HG03060 (cell line): ENCODE measurements at regions not wholly inside any gene's neighbourhood (a gene's known extent, or its start where the extent isn't known, plus 50 kb on each side); places are given as distances from the start of the nearest gene placed in this dataset.
"Not testable (repeated sequence)": the region's sequence is repeated elsewhere in the genome, so short reads cannot be mapped to it uniquely, and the experiment has no call there.

Experiments used
- ATAC-seq: cut with Tn5 transposase; IDR thresholded peaks from one replicate; pipeline ENCODE4 v1.9.1; 2021; ENCODE audit warnings: low read depth, moderate number of reproducible peaks; ENCODE audit not compliant: unreplicated experiment

GRCh38 chr4:158053801-158054200 lies 119.0 kb downstream of the GASK1B start:
- ATAC-seq = no peak

DNA sequence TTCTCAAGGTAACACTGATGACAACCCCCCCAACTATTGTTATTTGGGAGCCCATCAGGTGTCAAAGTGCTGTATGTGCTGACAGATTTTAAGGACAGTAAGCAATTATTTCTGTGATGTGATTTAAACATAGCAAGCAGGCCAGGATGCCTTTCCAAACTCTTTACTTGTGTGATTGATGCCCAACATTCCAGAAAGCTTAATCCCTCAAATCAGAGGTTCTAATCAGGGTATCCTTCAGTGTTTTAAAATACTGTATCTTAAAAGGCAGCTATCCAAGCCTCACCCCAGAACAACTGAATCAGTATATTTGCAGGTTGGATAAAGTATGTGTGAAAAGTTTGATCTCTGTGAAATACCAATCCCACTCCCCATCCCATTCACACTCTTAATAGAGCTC lies 119.7 kb downstream of the GASK1B start:
- no peak for ATAC-seq

DNA sequence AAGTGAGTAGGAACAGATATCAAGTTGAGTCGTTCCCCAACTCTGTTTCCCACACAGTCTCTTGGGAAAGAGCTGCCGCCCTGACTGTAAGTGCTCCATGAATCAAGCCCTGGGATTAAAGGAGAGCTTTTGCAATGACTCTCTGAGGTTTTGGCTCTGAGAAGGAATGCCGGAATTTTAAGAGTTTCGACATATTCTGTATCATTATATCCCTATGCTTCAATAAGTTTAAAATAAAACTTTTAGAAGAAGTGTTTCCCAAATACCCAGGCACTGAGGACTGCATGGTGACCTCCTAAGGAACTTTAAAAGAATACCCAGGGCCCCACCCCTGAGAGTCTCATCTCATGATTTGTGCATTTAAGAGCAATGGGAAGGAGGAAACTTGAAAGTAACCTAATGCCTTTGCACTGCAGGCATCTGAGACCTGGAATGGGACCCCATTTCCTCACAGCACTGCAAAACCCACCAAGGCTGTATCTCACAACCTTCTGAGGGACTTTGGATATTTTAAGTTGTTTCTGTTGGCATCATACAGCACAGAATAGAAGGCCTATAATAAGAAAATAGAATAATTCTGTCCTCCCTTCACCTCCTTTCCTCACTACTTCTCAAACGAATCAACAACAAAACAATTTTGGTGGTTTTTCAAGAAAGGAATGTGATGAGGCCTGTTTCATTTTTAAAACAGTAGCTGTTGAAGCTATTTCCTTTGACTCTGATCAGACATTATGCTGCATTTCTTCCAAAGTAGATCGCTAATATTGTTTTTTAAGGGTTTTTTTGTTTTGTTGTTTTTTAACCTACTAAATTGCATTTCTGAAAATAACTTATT lies 121.2 kb downstream of the GASK1B start:
- no peak for ATAC-seq

- ATAC-seq = no peak
Measured at GRCh38 chr4:158050942-158051341, 121.9 kb downstream of the GASK1B start.

- ATAC-seq = no peak
Measured at GRCh38 chr4:158046345-158046744, 126.5 kb downstream of the GASK1B start.

DNA sequence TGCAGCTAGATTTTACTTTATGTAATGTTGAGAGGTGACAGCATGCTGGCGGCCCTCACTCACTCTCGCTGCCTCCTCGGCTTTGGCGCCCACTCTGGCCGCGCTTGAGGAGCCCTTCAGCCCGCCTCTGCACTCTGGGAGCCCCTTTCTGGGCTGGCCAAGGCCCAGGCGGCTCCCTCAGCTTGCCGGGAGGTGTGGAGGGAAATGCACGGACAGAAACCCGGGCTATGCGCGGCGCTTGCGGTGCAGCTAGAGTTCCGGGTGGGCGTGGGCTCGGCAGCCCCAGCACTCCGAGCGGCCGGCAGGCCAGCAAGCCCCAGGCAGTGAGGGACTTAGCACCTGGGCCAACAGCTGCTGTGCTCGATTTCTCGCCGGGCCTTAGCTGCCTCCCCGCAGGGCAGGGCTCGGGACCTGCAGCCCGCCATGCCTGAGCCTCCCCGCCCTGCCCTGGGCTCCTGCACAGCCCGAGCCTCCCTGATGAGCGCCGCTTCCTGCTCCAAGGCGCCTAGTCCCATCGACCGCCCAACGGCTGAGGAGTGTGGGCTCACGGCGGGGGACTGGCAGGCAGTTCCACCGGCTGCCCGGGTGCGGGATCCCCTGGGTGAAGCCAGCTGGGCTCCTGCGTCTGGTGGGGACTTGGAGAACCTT lies 128.7 kb downstream of the GASK1B start:
- ATAC-seq = no peak

GRCh38 chr4:158042591-158043030 lies 130.2 kb downstream of the GASK1B start:
- no peak for ATAC-seq

GRCh38 chr4:158038718-158039117 lies 134.1 kb downstream of the GASK1B start:
- ATAC-seq = no peak

DNA sequence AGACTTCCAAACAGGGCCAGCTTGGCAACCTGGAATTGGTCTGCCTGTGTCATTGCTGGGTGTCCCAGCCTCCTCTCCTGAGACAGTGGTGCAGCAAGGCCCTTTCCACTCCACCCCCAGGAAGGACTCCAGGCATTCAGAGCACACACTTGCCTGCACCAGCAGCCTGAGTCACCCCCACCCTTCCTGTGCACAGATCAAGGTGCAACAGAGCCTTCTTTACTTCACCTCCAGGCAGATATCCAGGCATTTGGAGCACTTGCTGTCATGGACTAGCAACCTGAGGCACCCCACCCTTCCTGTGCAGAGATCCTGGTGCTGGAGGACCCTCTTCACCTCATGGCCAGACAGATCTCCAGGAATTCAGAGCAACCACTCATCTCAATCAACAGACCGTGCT lies 135.8 kb downstream of the GASK1B start:
- no peak for ATAC-seq

- ATAC-seq = no peak
Measured at GRCh38 chr4:158035662-158036195, 137.1 kb downstream of the GASK1B start.

GRCh38 chr4:158033416-158034120 lies 139.3 kb downstream of the GASK1B start:
- no peak for ATAC-seq

- ATAC-seq = no peak
Measured at GRCh38 chr4:158032733-158033415, 140.0 kb downstream of the GASK1B start.

DNA sequence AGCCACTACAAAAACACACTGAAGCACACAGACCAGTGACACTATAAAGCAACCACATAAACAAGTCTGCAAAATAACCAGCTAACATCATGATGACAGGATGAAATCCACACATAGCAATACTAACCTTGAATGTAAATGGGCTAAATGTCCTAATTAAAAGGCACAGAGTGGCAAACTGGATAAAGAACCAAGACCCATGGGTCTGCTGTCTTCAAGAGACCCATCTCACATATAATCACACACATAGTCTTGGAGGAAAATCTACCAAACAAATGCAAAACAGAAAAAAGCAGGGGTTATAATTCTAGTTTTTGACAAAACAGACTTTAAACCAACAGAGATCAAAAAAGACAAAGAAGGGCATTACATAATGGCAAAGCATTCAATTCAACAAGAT lies 144.4 kb downstream of the GASK1B start:
- ATAC-seq = not testable (repeated sequence)

- no peak for ATAC-seq
Measured at GRCh38 chr4:158025131-158025530, 147.7 kb downstream of the GASK1B start.

DNA sequence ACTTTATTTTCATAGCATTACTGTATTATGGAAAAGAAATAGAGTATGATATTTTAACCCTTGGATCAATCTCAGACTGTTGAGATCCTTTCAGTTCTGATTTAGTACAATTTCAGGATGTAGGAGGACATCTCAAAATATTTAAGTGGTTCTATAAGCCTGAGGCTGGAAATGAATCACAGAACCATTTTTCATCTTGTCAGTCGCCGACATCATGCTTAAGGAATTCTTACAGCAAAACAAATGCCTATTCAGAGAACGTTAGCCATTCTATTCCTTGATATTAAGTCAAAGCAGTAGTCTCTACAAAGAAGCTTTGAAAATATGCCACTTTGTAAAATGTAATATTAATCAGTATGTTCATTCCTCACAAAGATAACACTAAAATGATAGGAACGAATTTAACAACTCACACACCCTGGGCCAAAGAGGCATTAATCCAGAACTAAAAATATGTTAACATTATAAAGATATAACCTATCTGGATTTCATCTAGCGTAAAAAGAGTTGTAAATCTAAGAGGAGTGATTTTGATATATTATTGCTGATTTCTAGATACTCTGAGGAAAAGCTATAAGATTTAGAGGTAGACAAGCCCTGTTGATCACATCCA lies 152.0 kb downstream of the GASK1B start:
- ATAC-seq = no peak

DNA sequence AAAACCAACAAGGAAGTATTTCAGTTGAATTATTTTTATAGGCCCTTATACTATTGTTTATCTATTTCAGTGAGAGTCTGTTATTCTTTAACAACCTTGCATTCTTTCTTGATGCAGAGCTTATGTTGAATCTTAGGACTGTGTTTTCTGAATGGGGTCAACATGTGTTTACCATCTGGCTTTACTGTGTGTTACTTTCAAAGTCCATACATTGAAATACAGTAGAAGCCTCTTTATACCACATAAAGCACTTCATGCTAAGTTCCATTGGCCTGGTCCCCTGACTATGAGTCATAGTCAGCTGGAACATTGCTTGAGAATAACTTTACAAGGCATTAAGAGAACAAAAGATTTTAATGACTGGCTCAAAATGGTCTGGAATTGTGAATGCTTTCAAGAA lies 152.6 kb downstream of the GASK1B start:
- ATAC-seq = no peak

GRCh38 chr4:158018831-158019230 lies 154.0 kb downstream of the GASK1B start:
- no peak for ATAC-seq

DNA sequence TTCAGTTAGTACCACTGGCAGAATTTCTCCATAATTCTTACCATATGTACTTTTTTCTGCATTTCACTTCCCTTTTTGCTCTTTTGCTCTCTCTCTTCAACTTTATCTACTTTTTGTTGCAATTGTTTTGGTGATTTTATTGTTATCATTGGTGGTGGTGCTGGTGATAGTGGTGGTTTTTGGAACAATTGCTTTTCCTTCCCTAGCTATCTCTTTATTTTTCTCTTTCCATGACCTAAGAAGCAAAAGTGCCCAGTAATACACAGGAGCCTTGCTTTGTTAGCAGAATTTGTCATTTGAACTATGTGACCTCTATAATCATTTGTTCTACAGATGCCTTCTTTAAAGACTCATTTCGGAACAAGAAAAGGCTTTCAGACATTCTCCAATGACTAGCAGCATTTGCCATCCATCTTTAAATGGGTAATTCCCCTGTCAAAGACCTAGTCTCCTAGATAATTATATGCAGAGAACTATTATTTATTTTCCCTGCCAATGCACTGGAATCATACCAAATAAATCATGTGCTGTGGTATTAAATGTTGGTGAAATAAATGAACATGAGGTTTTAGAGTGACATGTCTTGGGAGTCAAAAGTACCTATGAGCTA lies 154.5 kb downstream of the GASK1B start:
- ATAC-seq = no peak

DNA sequence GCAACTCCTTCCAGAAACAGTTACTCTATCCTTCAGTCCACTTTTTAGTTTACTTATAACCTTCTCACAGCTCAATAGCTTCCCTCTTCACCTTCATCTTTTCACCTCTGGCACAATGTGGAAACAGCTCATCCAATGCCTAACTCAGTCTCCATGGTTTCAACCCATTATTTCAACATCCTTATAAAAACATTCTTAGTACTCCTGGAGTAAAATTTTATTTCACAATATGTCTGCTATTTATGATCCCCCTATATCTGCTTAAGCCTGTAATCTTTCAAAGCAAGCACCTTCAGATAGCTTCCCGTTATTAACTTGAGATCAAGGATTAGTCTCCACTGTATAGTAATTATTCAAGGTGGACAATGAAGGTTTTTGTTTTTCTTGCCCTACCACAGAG lies 156.3 kb downstream of the GASK1B start:
- ATAC-seq = no peak

GRCh38 chr4:158015241-158015640 lies 157.6 kb downstream of the GASK1B start:
- no peak for ATAC-seq
